Stimulated activated CD8-positive, alpha-beta memory T cell treated with anti-CD3 and anti-CD28 coated beads, Interleukin-15, amount 100 ng/mL, for 48 hours (primary cell): ENCODE measurements at regions not wholly inside any gene's neighbourhood (a gene's known extent, or its start where the extent isn't known, plus 50 kb on each side); places are given as distances from the start of the nearest gene placed in this dataset.

ENCODE experiments used
- DNase-seq, 2 donors: peaks; one replicate each; pipeline ENCODE4 v3.0.0-alpha.2; 2020; ENCODE audit warnings: low read depth in 2 of 2

DNA sequence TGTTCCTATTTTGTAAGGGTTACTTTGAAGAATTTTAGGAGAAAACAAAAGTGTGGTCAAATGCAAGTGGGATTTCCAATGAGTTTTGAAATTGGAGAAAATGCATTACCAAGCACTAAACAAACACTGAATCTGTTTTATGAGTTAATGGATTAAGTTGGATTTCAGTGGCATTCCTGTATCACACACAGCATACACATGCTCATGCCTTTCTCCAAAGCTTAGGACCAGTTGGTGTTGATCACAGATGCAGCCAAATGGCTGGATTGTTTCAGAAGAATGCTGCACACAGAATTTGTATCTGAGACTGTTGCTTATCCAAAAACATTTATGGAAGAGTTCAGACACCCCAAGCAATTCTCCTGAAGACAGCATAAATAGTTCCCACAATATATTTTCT lies 611.1 kb downstream of the ACTL7B start:
- no peak for DNase-seq

DNA sequence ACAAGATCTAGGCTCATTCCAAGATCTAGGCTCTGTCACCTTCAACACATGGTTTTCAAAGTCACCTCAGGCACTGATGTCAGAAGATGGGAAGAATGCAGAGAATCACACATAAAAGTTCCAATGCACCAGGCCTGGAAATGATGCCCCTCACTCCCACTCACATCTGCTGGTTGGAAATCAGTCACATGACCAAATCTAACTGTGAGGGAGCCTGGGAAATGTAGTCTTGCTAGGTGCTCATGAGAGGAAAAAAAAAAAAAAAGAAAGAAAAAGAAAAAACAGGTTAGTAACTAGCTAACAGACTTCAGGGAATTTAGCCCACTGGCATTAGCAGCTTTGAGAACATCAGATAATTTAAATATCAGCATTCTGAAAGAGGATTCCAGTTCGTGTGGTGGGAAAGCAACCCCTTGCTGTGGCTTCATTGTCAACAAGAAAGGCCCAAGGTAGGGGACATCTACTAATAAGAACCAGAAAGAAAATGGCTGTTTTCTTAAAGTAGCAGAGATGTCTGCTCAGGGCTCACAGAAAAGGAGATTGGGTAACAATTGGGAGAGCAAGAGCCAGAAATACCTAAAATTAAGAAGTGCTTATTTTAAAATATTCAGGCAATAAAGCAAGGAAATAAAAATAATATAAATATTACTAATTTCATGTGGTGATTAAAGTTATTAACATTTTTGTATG lies 614.3 kb downstream of the ACTL7B start:
- DNase-seq: no peak

DNA sequence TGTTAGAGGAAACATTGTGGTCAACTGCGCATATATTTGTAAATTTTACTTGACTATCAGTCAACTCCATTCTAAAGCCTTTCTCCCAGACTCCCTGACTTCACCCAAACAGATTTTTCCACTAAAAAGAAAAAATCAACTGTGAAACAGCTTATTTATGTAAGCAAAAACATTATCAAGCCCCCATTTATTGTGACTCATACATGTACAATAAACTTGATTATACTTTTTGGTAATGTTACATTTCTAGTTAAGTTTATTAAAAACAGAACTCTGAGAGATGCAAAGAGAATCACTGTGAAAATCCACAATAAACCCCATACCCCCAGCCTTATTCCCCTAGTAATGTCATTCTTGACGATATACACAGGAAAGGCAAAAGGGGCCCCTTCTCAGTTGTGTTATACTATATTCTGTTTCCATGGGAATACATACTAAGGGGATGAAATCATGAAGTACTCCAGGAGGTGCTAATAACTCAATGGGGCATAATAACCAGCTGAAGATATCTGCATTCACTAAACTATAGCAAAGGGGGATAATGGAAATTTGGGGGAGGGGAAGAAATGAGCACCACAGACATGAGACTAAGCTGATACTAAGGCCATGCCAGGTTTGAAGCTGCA lies 616.0 kb downstream of the ACTL7B start:
- DNase-seq: no peak

- DNase-seq: no peak
These were observed 620.2 kb downstream of the ACTL7B start for GRCh38 chr9:108235609-108236008.

- no peak for DNase-seq
These were observed 621.0 kb downstream of the ACTL7B start for GRCh38 chr9:108234811-108235210.

DNA sequence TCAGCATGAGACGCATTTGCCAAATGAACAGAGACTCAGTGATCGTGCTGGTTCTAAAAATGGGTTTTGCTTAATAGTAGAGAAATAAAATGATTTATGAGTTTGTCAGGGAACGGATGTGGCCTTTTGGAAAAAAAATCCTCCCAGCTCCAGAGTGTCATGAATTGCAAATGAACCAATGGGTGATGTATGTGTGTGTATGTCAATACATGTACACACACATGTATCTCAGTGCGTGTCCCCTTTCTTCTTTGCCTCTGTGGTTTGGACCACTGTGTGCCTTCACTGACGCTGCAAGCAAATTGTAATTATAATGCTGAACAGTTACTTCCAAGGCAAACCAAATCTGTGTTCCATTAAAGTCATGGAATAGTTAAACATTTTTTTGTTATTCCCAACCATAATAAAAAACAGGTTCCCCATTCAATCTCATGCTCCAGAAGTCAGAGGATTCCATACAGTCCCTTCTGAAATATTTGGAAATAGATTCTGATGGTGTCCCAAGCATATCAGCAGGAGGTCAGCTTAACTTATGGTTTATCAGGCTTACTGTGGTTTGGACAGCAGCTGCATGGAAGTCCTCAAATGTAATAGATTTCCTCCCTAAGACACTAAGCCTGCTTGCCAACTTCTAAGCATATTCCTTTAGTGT lies 630.5 kb downstream of the ACTL7B start:
- DNase-seq: no peak

DNA sequence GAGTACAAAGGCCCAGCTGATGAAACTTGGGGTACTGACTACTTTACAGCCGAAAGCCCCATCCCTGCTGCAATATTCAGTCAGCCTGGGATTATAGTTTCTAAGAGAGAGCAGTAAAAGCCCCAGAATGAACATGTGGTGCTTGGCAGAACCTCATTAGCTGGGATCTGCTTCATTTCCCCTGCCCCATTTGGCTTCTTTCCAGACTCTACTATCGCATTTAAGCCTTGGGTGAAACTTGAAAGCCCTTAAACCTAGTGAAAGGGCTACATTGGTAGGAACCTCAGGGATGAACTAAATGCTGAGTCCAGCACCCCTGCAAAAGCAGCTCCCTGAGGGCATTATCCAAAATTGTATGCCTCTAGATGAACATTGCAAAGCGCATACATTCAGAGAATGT lies 631.1 kb downstream of the ACTL7B start:
- no peak for DNase-seq

GRCh38 chr9:108219664-108220063 lies 636.1 kb downstream of the ACTL7B start:
- no peak for DNase-seq

DNA sequence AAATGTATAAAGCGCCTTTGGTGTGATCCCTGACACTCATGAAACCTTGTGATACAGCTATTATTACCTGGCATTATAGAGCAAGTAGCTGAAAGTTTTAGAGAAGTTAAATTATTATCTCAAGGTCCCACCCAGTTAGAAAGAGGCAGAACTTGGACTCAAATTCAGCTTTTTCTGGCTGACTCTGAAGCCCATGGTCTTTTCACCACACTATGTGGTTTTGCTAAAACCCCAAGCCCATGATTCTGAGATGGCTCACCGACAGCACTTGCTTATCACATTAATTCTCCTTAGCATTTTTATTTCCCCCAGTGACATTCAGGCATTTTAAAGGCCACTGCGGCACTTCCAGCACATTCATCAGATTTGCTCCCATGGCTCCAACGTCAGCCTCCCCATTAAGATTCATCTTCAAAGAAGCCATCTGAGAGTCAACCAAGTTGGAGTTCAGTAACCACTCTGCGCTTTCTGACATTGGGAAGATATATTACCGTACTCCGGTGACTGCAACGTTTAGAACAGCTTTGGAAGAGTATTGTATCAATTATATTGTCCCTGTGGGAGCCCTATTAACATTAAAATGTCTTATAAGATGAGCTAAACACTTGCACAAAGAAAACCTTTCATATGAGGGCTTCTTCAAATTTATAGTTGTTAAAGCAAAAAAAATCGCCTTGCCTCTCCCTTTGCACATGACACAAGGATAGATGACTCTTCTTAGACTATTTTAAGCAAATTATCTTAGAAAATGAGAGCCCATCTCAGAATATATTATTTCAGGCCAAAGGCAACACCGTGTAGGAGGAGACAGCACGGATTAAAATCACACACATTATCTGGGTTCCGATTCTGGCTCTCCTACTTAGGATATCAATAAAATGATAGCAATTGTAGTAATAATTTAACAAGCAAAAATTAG lies 638.1 kb downstream of the ACTL7B start:
- no peak for DNase-seq

DNA sequence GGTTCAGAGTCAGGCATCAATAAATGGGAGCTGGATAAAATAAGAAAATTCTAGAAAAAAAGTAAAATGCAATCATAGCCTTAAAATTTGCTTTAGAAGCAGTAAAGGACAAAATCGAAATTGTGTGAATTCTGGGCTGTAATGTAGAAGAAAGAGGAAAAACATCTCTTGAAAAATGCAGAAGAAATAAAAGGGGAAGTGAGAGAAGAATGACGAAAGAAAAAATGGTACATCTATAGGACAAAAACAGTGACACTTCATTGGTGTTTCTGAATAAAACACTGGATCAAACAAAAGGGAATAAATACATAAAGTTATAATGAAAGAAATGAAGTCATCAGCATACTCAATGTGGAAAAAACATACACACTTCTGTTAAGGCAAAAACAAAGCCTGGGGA lies 642.3 kb downstream of the ACTL7B start:
- no peak for DNase-seq

DNA sequence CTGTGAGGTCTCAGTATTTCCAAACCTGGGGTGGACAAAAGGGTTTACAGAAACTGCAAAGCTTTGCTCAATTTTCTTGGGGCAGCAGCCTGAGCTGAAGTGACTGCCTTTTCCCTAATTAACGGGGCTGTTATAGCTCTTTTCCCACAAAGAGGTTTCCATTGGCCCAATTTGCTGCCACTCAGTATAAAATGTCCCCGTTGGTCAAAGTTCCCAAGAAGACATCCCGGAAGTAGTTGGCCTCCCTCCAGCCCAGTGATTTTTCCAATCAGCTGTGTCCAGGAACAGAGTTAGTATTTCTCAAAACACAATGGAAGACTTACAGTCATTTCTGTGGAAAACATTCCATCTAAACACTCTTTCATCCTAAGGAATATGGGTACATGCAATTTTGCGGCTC lies 643.6 kb downstream of the ACTL7B start:
- no peak for DNase-seq

- no peak for DNase-seq
These were observed 644.3 kb downstream of the ACTL7B start for GRCh38 chr9:108211411-108211955.

DNA sequence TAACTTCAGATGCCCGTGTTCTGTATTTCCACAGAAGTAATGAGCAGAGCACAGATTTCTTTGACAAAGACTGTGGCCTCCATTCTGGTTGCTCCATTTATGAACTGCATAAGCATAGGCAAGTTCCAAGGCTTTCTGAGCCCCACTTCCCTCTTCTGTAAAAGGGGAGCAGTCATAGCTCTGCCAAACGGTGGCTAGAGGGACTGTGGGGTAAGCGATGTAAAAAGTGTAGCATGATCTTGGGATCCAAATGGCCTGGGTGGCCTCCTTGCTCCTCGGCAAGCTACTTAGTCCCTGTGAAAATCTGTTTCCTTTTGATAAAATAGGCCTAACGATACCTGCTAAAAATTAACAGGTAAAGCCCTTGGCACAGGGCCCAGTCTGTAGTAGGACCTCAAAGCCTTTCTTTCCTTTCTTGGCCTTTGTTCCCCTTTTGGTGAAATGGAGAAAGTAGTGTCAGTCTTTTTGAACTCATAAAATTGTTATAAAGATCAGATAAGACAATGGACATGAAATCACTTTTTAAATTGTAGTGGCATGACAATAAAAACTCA lies 646.6 kb downstream of the ACTL7B start:
- DNase-seq: no peak

GRCh38 chr9:108207561-108208165 lies 648.1 kb downstream of the ACTL7B start:
- DNase-seq: no peak

GRCh38 chr9:108205276-108205675 lies 650.5 kb downstream of the ACTL7B start:
- no peak for DNase-seq

DNA sequence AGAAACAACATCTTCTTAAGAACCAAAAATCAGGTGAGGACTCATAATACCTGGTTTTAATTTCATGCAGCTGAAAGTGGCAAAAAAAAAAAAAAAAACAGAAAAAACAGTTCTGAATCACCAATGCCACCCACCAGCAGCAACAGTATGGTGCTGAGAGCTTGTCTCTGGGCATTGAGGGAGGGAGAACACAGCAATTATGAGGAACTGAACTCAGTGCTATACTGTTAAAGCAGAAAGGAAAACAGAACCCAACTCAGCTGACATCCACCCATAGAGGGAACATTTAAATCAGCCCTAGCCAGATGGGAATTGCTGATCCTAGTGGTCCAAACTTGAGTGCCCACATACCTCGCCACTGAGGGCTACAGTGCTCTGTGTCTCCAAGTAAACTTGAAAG lies 657.9 kb downstream of the ACTL7B start:
- DNase-seq: no peak

DNA sequence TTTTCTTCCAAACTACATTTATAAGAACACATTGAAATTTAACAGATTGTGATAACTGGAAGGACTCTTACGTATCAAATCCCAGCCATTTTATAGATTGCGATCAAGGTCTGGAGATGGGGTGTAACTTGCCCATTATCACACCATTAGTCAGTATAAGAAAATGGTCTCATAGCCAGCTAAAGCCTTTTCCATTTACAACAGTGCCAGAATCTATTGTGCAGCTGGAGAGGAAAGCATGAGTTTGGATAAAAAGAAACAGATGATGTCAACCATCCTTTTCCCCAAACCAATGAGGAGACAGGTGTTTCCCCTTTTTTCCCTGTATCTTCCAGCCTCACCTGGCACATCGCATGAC lies 658.8 kb downstream of the ACTL7B start:
- DNase-seq: no peak

DNA sequence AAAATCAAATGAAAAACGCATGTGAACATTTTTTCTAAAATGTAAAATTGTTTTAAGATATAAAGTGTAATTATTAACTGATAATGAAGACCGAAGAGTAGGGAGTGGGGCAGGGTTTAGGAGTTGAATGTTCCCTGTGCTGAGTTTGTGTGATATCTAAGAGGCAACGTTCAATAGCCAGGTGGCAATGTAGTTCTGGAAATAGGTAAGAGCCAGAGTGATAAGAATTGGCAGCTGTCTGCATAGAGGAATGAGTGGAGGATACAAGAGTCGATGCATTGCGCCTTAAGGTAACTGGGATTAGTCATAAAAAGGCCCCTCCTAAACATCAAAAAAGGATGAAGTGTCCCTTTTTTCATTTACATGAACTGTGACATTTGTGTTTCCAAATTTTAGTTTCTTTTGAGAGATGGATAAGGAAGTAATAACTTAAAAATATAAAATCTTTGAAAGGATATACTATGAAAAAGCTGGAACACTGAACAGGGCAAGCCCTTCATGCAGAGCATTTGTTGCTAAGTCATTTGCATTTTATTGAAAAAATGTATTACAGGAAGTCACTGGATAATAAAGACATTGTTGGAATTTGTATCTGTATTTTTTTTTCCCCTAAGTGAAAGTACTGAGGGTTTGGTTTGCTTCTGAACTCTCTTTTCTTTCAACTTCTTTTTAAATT lies 659.3 kb downstream of the ACTL7B start:
- DNase-seq: no peak

DNA sequence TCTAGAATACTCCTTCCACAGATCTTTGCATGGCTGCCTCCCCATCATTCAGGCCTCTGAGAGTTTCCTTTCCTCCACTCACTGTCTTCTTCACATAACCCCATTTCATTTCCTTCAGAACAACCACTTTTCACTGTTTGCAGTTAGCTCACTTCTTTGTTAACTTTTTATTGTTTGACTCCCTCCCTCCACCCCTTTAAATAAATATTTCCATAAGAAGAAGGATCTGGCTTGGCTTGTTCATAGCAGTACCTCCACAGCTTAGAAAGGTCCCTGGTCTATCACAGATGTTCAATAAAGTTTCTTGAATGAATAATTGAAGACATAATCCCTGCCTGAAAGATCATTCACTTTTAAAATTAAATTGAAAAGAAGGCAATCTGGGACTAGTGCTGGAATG lies 661.6 kb downstream of the ACTL7B start:
- DNase-seq: no peak

DNA sequence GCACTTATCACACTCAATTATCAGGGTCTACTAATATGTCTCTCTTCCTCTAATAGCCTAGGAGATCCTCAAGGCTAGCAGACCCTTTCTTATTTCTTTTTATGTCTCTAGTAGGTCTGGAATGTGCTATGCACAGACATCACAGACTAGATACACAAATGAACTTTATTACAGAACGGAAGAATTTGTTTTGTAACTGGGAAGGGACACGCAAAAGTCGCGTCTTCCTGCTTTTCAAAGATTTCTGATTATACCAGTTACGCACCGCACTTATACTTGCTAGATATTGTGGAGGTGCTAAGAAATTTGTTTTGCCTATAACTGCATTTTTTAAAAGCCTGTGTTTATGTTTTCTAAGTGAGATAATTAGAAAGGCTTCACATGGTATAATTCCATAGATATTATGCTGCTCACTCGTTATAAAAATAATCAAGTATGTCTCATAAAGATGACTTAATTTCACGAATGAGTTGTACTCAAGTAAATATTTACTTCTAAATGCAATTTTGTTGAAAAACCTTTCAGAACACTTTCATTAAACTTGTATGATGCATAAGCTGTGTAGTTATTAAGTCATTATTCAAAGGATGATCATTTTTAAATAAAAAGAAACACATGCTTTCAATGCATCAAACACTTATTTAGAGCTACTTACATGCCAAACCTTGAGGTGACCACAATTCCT lies 662.6 kb downstream of the ACTL7B start:
- DNase-seq: no peak
